ENCODE measurements at regions not wholly inside any gene's neighbourhood (a gene's known extent, or its start where the extent isn't known, plus 50 kb on each side); places are given as distances from the start of the nearest gene placed in this dataset.

- TF ChIP-seq CTCF (IDR thresholded peaks at IDR 0.05) (no peak), POLR2A (IDR thresholded peaks at IDR 0.05) (no peak)
Observed at GRCh38 chr20:24060851-24061590, 72.4 kb upstream of the GGTLC1 start.
